WERI-Rb-1 (cell line): ENCODE measurements at regions not wholly inside any gene's neighbourhood (a gene's known extent, or its start where the extent isn't known, plus 50 kb on each side); places are given as distances from the start of the nearest gene placed in this dataset.
"Not testable (repeated sequence)": the region's sequence is repeated elsewhere in the genome, so short reads cannot be mapped to it uniquely, and the experiment has no call there.

Experiments
- DNase-seq: peaks from one replicate; pipeline ENCODE4 v3.0.0-alpha.2; 2020
- H3K27ac ChIP-seq: fragments of 250-450 bp; sonication (Bioruptor Pico); 2 replicates; pipeline ENCODE4 v1.5.1; 2020; ENCODE audit warnings: mild to moderate bottlenecking, moderate library complexity
- H3K27me3 ChIP-seq: fragments of 250-450 bp; sonication (Bioruptor Pico); 2 replicates; pipeline ENCODE4 v1.5.1; 2021; ENCODE audit warnings: mild to moderate bottlenecking, low read depth, moderate library complexity; ENCODE audit not compliant: insufficient read depth, severe bottlenecking
- H3K36me3 ChIP-seq: fragments of 250-450 bp; sonication (Bioruptor Pico); 2 replicates; pipeline ENCODE4 v1.5.1; 2020; ENCODE audit warnings: mild to moderate bottlenecking, moderate library complexity
- H3K4me3 ChIP-seq: 2 replicates; pipeline ENCODE4 v1.5.1; 2011; ENCODE audit warnings: low read depth, mild to moderate bottlenecking, control low read depth, low read length
- H3K9me3 ChIP-seq: fragments of 250-450 bp; sonication (Bioruptor Pico); 2 replicates; pipeline ENCODE4 v1.5.1; 2021; ENCODE audit warnings: mild to moderate bottlenecking, moderate library complexity; ENCODE audit not compliant: severe bottlenecking
- TF ChIP-seq, protein P1 (sequence below): IDR thresholded peaks from 2 replicates; pipeline ENCODE4 v1.5.1; 2011; ENCODE audit warnings: low read depth, mild to moderate bottlenecking, control low read depth, inconsistent platforms, low read length

DNA sequence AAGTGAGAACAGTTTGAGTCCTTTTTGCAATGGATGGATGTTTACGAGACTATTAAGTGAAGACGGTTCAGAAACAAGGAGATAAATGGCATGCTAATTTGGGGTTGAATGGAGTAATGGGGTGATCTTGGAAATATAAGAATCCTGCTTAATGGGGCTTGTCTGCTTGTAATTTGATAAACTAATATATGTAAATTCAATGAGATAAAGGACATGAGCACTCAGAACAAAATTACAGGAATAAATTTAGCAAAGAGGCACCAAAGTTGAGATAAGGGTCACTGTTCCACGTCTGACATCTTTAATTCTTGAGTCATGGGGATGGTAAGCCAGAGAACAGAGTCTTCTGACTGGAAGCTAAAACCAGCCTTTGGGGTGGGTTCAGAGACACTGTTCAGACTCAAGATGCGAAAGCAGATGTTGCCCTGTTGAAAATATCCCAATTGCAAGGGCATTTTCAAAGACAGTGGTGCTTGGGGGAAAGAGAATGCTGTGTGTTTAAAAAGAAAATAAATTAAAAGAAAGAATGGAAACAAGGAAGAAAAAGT, 67.8 kb upstream of the CHRNB4 start:
- Histone ChIP-seq H3K27ac (peak overlapping the region; percentile 48), H3K4me3 (no peak overlapping the region), H3K36me3 (no peaks in the 10 kb centered on the region), H3K9me3 (peaks cover 18% of the 10 kb centered on the region), H3K27me3 (no peaks in the 10 kb centered on the region)
- no peak for DNase-seq
- TF ChIP-seq, protein P1, sequence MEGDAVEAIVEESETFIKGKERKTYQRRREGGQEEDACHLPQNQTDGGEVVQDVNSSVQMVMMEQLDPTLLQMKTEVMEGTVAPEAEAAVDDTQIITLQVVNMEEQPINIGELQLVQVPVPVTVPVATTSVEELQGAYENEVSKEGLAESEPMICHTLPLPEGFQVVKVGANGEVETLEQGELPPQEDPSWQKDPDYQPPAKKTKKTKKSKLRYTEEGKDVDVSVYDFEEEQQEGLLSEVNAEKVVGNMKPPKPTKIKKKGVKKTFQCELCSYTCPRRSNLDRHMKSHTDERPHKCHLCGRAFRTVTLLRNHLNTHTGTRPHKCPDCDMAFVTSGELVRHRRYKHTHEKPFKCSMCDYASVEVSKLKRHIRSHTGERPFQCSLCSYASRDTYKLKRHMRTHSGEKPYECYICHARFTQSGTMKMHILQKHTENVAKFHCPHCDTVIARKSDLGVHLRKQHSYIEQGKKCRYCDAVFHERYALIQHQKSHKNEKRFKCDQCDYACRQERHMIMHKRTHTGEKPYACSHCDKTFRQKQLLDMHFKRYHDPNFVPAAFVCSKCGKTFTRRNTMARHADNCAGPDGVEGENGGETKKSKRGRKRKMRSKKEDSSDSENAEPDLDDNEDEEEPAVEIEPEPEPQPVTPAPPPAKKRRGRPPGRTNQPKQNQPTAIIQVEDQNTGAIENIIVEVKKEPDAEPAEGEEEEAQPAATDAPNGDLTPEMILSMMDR, result no peak

DNA sequence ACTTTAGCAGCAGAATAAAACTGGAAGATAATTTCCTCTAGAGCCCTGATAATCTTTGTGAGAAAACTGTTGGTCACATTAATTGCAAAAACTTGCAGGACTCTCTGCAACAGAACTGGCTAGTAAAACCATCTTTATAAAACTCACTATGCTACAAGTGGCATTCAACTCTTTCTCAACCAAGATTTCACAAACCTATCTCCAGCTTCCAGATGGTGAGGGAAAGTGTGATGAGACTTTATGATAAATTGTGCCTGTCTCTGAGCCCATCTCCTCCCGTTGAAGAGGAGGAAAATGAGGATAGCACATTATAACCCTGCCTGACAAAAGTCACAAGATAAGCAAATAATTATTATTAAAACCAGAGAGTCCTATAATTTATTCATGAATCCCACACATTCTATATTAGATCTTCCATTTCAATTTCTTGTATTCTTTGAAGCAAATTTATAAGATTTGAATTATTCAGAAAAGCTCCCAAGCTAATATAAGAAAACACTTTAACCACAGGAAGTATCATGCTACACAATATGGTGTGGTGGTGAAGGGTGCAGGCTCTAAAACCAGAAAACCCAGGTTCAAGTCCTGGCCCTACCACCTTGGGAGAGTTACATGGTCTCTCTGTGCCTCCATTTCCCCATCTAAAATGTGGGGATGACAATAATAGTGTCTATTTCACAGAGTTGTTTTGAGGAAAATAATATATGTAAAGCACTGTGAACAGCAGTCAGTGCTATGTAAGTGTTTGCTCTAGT, 65.6 kb upstream of the CHRNB4 start:
- H3K9me3 ChIP-seq, result peaks cover 15% of the 10 kb centered on the region
- not testable (repeated sequence) for H3K27me3 ChIP-seq, H3K4me3 ChIP-seq, DNase-seq, H3K27ac ChIP-seq, H3K36me3 ChIP-seq

DNA sequence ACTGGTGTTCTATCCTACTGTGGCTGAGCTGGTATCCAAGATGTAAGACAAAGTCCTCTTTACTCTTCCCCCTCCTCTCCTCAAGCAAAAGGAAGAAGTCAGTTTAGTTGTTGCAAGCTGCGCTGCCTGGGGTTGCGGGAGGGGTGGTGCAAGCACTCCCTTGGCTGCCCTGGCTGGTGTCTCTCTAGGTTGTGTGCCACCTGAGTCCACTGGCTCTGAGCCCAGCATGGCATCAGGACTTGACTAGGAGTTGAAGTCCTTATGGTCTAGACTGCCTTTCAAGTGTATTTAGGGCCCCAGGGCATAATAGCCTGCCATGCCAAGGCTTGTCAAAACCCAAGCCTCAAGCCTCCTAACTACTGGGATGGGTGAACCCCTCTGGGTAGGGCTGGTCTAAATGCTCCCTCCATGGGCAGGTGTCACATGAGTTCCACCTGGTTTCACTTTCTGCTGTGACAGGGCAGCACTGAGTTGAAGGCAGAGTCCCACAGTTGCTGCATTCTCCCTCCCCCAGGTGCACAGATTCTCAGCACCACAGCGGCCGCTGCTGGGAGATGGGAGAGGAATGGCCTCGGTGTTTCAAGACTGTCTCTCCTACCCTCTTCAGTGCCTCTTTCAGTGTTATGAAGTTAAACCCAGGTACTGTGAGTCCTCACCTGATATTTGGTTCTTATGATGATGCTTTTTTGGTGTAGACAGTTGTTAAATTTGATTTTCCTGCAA, 62.5 kb upstream of the CHRNB4 start:
- not testable (repeated sequence) for H3K36me3 ChIP-seq, H3K27ac ChIP-seq, H3K4me3 ChIP-seq, DNase-seq, H3K27me3 ChIP-seq
- peaks cover 18% of the 10 kb centered on the region for H3K9me3 ChIP-seq

DNA sequence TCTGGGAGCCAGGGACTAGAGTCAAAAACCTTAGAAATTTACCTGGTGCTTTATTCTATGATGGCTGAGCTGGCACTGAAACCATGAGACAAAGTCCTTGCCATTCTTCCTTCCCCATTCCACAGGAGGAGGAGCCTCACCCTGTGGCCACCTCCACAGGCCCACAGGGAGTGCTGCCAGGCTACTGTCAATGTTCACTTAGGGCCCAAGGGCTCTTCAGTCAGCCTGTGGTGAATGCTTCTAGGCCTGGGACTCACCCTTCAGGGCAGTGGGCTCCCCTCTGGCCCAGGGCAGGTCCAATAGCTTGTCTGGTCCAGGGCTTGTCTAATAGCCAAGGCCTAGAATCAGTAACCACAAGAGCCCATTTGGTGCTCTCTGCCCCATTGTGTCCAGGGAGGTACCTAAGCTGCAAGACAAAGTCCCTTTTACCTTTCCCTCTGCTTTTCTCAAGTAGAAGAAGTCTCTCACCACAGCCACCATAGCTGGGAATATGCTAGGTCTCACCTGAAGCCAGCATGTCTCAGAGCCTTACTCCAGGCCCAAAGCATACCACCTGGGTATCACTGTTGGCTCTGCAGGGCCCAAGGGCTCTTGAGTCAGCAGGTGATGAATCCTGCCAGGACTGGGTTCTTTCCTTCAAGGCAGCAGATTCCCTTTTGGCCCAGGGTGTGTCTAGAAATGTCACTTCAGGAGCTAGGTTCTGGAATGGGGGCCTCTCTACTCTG, 61.8 kb upstream of the CHRNB4 start:
- Histone ChIP-seq H3K36me3 (no peaks in the 10 kb centered on the region), H3K9me3 (peaks cover 18% of the 10 kb centered on the region), H3K4me3 (no peak overlapping the region), H3K27me3 (no peaks in the 10 kb centered on the region), H3K27ac (no peak overlapping the region)
- no peak for DNase-seq
- TF ChIP-seq, protein P1, result no peak

DNA sequence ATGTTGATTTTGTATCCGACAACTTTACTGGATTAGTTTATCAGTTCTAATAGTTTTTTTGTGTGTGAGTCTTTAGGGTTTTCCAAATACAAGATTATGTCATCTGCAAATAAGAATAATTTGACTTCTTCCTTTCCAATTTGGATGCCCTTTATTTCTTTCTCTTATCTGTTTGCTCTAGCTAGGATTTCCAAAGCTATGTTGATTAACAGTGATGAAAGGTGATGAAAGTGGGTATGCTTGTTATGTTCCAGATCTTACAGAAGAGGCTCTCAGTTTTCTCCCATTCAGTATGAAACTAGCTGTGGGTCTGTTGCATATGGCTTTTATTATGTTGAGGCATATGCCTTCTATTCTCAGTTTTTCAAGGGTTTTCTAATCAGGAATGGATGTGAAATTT, 56.4 kb upstream of the CHRNB4 start:
- TF ChIP-seq, protein P1, result no peak
- H3K9me3 ChIP-seq, result peaks cover 3% of the 10 kb centered on the region
- H3K4me3 ChIP-seq, result no peak overlapping the region
- no peak overlapping the region for H3K27ac ChIP-seq
- H3K36me3 ChIP-seq, result no peaks in the 10 kb centered on the region
- H3K27me3 ChIP-seq, result no peaks in the 10 kb centered on the region
- no peak for DNase-seq

DNA sequence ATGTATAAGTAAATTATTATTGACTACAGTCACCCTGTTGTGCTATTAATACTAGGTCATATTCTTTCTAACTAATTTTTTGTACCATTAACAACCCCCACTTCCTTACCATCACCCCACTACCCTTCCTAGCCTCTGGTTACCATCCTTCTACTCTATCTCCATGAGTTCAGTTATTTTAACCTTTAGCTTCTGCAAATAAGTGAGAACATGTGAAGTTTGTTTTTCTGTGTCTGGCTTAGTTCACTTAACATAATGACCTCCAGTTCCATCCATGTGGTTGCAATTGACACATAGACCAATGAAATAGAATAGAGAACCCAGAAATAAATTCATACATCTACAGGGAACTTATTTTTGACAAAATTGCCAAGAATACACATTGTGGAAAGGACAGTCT, 55.4 kb upstream of the CHRNB4 start:
- Histone ChIP-seq H3K27me3 (no peaks in the 10 kb centered on the region), H3K27ac (no peak overlapping the region), H3K9me3 (peaks cover 3% of the 10 kb centered on the region), H3K36me3 (no peaks in the 10 kb centered on the region), H3K4me3 (no peak overlapping the region)
- DNase-seq, result no peak
- TF ChIP-seq, protein P1, result no peak
